Thyroid gland (tissue), 4 donors: ENCODE measurements at regions not wholly inside any gene's neighbourhood (a gene's known extent, or its start where the extent isn't known, plus 50 kb on each side); places are given as distances from the start of the nearest gene placed in this dataset.

Experiments
- DNase-seq, 2 donors: peaks; one replicate each; pipeline ENCODE4 v3.0.0-alpha.2; 2019
- H3K27ac ChIP-seq, 3 donors: fragments of 200-600 bp; sonication (generic); 1 replicate in 2 of 3; 2 replicates in 1 of 3; pipeline ENCODE4 v1.5.1; 2016 to 2019; ENCODE audit warnings: mild to moderate bottlenecking in 1 of 3, moderate library complexity in 1 of 3
- H3K27me3 ChIP-seq: fragments of 200-600 bp; sonication (generic); one replicate; pipeline ENCODE4 v1.5.1; 2019
- H3K36me3 ChIP-seq, 2 donors: fragments of 200-600 bp; sonication (generic); one replicate each; pipeline ENCODE4 v1.5.1; 2016 to 2019
- H3K4me1 ChIP-seq, 2 donors: fragments of 200-600 bp; sonication (generic); one replicate each; pipeline ENCODE4 v1.5.1; 2017 to 2019
- H3K4me3 ChIP-seq, 3 donors: fragments of 200-600 bp; sonication (generic); replicated peaks in 1 of 3; 1 replicate in 2 of 3; 2 replicates in 1 of 3; pipeline ENCODE4 v1.5.1; 2016; ENCODE audit warnings: mild to moderate bottlenecking in 1 of 3
- H3K9me3 ChIP-seq: fragments of 200-600 bp; sonication (generic); one replicate; pipeline ENCODE4 v1.5.1; 2017
- CTCF ChIP-seq, 6 experiments: fragments of 200-600 bp in 3 of 6; fragments of 450-650 bp in 3 of 6; sonication (generic) in 3 of 6; IDR thresholded peaks; one replicate each; pipeline ENCODE4 v1.5.1; 2016 to 2019; ENCODE audit warnings: antibody characterized with exemption in 6 of 6, mild to moderate bottlenecking in 2 of 6, inconsistent platforms in 1 of 6, moderate library complexity in 1 of 6
- POLR2A ChIP-seq, 2 donors: fragments of 450-650 bp; IDR thresholded peaks; one replicate each; pipeline ENCODE4 v1.6.1; 2017; ENCODE audit warnings: antibody characterized with exemption in 2 of 2, mild to moderate bottlenecking in 2 of 2, moderate library complexity in 1 of 2
- WGBS, 2 donors: methylation state at CpG; one replicate each; pipeline ENCODE4 v1.1.5; 2017; 5-methylcytosine and 5-hydroxymethylcytosine counted together
- intact Hi-C: fragments of 100-400 bp; cut with DNase I; formaldehyde crosslinking; loops from one replicate; pipeline ENCODE4 v1.15.1; 2023

- H3K27ac ChIP-seq, result no peak overlapping the region
- no peaks in the 10 kb centered on the region for H3K27me3 ChIP-seq
- TF ChIP-seq CTCF (IDR thresholded peaks at IDR 0.05), result no peak
- no peak for TF ChIP-seq POLR2A (IDR thresholded peaks at IDR 0.05)
- no peaks in the 10 kb centered on the region for H3K9me3 ChIP-seq
- 88 to 93% methylated on average over 4 of the region's 4 CpGs for WGBS, 2 donors
- intact Hi-C loops, result no loop called here
- H3K4me1 ChIP-seq, result no peaks in the 10 kb centered on the region
- DNase-seq, result no peak
- no peak overlapping the region for H3K4me3 ChIP-seq
- H3K36me3 ChIP-seq, result no peaks in the 10 kb centered on the region
These were observed 623.8 kb upstream of the TYRP1 start for GRCh38 chr9:12069366-12069765.

DNA sequence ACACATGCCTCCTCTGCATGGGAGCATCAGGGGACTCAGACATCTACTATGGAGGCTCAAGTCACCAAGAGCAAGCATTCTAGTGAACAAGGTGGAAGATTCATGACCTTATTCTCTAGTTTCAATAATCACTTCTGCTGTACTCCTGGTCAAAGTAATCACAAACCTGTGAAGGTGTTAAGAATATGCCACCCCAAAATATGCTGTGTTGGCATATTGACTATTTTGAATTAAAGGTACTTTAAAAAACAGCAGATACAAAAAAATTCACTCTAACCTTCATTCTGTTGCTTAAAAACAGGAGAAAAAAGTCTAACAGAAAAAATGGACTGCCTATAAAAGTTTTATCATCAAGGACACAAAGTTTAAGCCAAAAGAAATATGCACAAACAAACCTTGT, 607.8 kb upstream of the TYRP1 start:
- no peaks in the 10 kb centered on the region for H3K27me3 ChIP-seq
- intact Hi-C loops, result no loop called here
- H3K4me1 ChIP-seq, result no peaks in the 10 kb centered on the region
- no peak overlapping the region for H3K4me3 ChIP-seq
- no peaks in the 10 kb centered on the region for H3K9me3 ChIP-seq
- no peak overlapping the region for H3K27ac ChIP-seq
- TF ChIP-seq POLR2A (IDR thresholded peaks at IDR 0.05) (no peak), CTCF (IDR thresholded peaks at IDR 0.05) (no peak)
- H3K36me3 ChIP-seq, result no peaks in the 10 kb centered on the region
- DNase-seq, result no peak

- intact Hi-C loops, result no loop called here
- no peak overlapping the region for H3K27ac ChIP-seq
- no peaks in the 10 kb centered on the region for H3K27me3 ChIP-seq
- no peaks in the 10 kb centered on the region for H3K9me3 ChIP-seq
- no peak for DNase-seq
- no peak overlapping the region for H3K4me3 ChIP-seq
- H3K36me3 ChIP-seq, result no peaks in the 10 kb centered on the region
- TF ChIP-seq CTCF (IDR thresholded peaks at IDR 0.05), result no peak
- TF ChIP-seq POLR2A (IDR thresholded peaks at IDR 0.05), result no peak
- no peaks in the 10 kb centered on the region for H3K4me1 ChIP-seq
- WGBS, 2 donors, result 74 to 85% methylated on average over 5 to 6 of the region's 6 CpGs
These were observed 601.2 kb upstream of the TYRP1 start for GRCh38 chr9:12091865-12092527.

DNA sequence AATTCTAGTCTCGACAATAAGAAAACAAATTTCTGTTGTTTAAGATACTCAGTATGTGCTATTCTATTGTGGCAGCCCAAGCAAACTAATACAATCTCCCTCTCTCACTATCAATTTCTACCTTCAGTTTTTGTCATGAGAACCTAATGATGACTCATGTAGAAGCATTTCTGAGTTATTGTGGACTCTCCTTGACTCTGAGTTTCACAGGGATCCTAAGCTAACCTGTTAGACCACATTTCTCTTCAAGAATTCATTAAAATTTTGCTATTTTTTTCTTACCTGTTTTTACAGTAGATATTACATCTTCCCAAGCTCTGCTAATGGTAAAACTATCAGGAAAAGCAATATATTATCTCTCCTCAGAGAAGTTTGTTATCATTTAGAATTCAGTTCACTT, 599.1 kb upstream of the TYRP1 start:
- Histone ChIP-seq H3K27ac (no peak overlapping the region), H3K9me3 (no peaks in the 10 kb centered on the region), H3K4me3 (no peak overlapping the region), H3K27me3 (no peaks in the 10 kb centered on the region), H3K36me3 (no peaks in the 10 kb centered on the region), H3K4me1 (no peaks in the 10 kb centered on the region)
- no peak for DNase-seq
- 91 to 92% methylated on average over 1 of the region's 1 CpG for WGBS, 2 donors
- TF ChIP-seq CTCF (IDR thresholded peaks at IDR 0.05), result no peak
- TF ChIP-seq POLR2A (IDR thresholded peaks at IDR 0.05), result no peak
- intact Hi-C loops, result no loop called here

DNA sequence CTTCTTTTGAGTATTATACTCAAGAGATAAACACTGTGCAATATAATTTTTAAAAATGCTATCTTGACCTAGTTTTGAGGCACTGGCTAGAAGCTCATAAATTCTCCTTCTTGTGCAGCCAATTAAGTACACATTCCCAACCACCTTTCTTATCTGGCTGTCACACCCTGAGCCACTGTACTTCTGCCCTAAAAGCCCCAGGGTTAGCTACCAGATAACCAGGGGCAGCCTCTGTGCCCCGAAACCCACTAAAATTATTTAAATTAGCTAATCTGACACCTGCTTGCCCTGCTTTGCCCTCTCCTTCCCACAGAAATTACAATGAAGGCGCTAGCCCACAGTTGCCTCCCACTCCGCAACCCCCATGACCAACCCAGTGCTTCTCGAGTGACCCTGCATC, 597.3 kb upstream of the TYRP1 start:
- H3K4me1 ChIP-seq, result no peaks in the 10 kb centered on the region
- H3K36me3 ChIP-seq, result no peaks in the 10 kb centered on the region
- H3K9me3 ChIP-seq, result no peaks in the 10 kb centered on the region
- WGBS, 2 donors, result 51 to 53% methylated on average over 4 of the region's 4 CpGs
- TF ChIP-seq CTCF (IDR thresholded peaks at IDR 0.05) (no peak), POLR2A (IDR thresholded peaks at IDR 0.05) (no peak)
- intact Hi-C loops, result no loop called here
- no peaks in the 10 kb centered on the region for H3K27me3 ChIP-seq
- no peak for DNase-seq
- H3K4me3 ChIP-seq, result no peak overlapping the region
- H3K27ac ChIP-seq, result no peak overlapping the region
